GM19025 (cell line): ENCODE measurements at regions not wholly inside any gene's neighbourhood (a gene's known extent, or its start where the extent isn't known, plus 50 kb on each side); places are given as distances from the start of the nearest gene placed in this dataset.
"Not testable (repeated sequence)": the region's sequence is repeated elsewhere in the genome, so short reads cannot be mapped to it uniquely, and the experiment has no call there.

Source experiments
- ATAC-seq: cut with Tn5 transposase; IDR thresholded peaks from one replicate; pipeline ENCODE4 v1.9.1; 2021; ENCODE audit warnings: mild to moderate bottlenecking, low read depth, moderate library complexity; ENCODE audit not compliant: unreplicated experiment

- ATAC-seq, result no peak
Observed at GRCh38 chr5:105263515-105263914, 1700.9 kb upstream of the NUDT12 start.

GRCh38 chr5:105259581-105260217, 1697.1 kb upstream of the NUDT12 start:
- no peak for ATAC-seq

GRCh38 chr5:105238561-105238960, 1676.0 kb upstream of the NUDT12 start:
- no peak for ATAC-seq

- ATAC-seq, result no peak
Observed at GRCh38 chr5:105230516-105231157, 1668.0 kb upstream of the NUDT12 start.

GRCh38 chr5:105218018-105218417, 1655.4 kb upstream of the NUDT12 start:
- ATAC-seq, result no peak

- ATAC-seq, result no peak
Observed at GRCh38 chr5:105213078-105213477, 1650.5 kb upstream of the NUDT12 start.

- ATAC-seq, result no peak
Observed at GRCh38 chr5:105207066-105207465, 1644.5 kb upstream of the NUDT12 start.

- no peak for ATAC-seq
Observed at GRCh38 chr5:105197531-105197930, 1634.9 kb upstream of the NUDT12 start.

GRCh38 chr5:105195765-105196164, 1633.2 kb upstream of the NUDT12 start:
- ATAC-seq, result no peak

GRCh38 chr5:105172918-105173317, 1610.3 kb upstream of the NUDT12 start:
- ATAC-seq, result no peak

GRCh38 chr5:105168806-105169205, 1606.2 kb upstream of the NUDT12 start:
- no peak for ATAC-seq

GRCh38 chr5:105167092-105167491, 1604.5 kb upstream of the NUDT12 start:
- no peak for ATAC-seq

- ATAC-seq, result no peak
Observed at GRCh38 chr5:105163547-105163946, 1601.0 kb upstream of the NUDT12 start.

- not testable (repeated sequence) for ATAC-seq
Observed at GRCh38 chr5:105162557-105162956, 1600.0 kb upstream of the NUDT12 start.

GRCh38 chr5:105158526-105158925, 1595.9 kb upstream of the NUDT12 start:
- no peak for ATAC-seq

GRCh38 chr5:105150323-105150722, 1587.7 kb upstream of the NUDT12 start:
- ATAC-seq, result no peak

- no peak for ATAC-seq
Observed at GRCh38 chr5:105146867-105147266, 1584.3 kb upstream of the NUDT12 start.

- no peak for ATAC-seq
Observed at GRCh38 chr5:105145152-105145551, 1582.6 kb upstream of the NUDT12 start.

- ATAC-seq, result no peak
Observed at GRCh38 chr5:105134328-105134727, 1571.7 kb upstream of the NUDT12 start.

- ATAC-seq, result no peak
Observed at GRCh38 chr5:105133087-105133486, 1570.5 kb upstream of the NUDT12 start.

GRCh38 chr5:105132581-105132980, 1570.0 kb upstream of the NUDT12 start:
- no peak for ATAC-seq

GRCh38 chr5:105131045-105131444, 1568.5 kb upstream of the NUDT12 start:
- no peak for ATAC-seq
